ENCODE measurements at regions not wholly inside any gene's neighbourhood (a gene's known extent, or its start where the extent isn't known, plus 50 kb on each side); places are given as distances from the start of the nearest gene placed in this dataset.

DNA sequence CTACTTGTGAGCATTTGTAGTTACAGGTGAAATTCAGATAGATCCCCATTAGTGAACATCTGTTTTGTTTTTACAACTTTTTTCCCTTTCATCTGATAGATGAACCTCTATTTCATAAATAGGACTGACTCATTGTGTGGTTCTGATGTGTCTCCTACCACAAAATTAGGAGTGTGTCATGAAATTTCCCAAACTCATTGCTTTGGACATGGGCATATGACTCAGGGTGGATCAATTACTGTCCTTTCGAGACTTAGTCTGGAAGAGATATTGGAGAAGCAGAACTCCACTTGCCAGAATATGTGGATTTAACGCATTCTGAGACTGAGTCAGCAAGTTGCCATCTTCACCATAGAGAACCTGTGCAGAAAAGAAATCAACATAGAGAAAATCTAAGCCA is 53.5 kb upstream of the PCDH10 start:
- TF ChIP-seq, protein P1, sequence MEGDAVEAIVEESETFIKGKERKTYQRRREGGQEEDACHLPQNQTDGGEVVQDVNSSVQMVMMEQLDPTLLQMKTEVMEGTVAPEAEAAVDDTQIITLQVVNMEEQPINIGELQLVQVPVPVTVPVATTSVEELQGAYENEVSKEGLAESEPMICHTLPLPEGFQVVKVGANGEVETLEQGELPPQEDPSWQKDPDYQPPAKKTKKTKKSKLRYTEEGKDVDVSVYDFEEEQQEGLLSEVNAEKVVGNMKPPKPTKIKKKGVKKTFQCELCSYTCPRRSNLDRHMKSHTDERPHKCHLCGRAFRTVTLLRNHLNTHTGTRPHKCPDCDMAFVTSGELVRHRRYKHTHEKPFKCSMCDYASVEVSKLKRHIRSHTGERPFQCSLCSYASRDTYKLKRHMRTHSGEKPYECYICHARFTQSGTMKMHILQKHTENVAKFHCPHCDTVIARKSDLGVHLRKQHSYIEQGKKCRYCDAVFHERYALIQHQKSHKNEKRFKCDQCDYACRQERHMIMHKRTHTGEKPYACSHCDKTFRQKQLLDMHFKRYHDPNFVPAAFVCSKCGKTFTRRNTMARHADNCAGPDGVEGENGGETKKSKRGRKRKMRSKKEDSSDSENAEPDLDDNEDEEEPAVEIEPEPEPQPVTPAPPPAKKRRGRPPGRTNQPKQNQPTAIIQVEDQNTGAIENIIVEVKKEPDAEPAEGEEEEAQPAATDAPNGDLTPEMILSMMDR (IDR thresholded peaks at IDR 0.05; ENCODE audit: insufficient read depth, low read length, poor library complexity, severe bottlenecking), result no peak
- no peak for TF ChIP-seq EZH2phosphoT487 (conservative IDR thresholded peaks at IDR 0.05; ENCODE audit: low read length)

Data from SU-DHL-6 (cell line).